ENCODE measurements at regions not wholly inside any gene's neighbourhood (a gene's known extent, or its start where the extent isn't known, plus 50 kb on each side); places are given as distances from the start of the nearest gene placed in this dataset.
A peak's percentile ranks its signal among the peaks of the same experiment; 100 is the strongest.

DNA sequence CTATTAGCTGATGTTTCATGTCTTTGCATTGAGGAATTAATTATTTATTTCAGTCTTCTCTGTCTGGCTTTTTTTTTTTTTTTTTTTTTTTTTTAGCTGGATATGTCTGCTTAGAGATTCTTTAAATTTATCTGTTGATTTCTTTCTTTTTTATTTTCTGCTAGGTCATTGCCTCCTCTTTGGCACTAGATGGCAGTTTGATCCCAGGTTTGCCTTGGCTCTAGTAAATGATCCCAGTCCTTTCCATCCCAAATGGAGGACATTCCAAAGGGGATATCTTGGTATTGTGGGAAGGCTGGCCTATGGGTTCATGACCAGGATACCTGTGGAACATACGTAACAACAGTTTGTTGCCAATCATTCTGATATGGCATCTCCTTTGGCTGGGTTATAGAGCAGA lies 339.5 kb upstream of the GCFC2 start (continued):
- TF ChIP-seq, protein P1, sequence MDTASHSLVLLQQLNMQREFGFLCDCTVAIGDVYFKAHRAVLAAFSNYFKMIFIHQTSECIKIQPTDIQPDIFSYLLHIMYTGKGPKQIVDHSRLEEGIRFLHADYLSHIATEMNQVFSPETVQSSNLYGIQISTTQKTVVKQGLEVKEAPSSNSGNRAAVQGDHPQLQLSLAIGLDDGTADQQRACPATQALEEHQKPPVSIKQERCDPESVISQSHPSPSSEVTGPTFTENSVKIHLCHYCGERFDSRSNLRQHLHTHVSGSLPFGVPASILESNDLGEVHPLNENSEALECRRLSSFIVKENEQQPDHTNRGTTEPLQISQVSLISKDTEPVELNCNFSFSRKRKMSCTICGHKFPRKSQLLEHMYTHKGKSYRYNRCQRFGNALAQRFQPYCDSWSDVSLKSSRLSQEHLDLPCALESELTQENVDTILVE (CRISPR knock-in tag; IDR thresholded peaks at IDR 0.05), result no peak
- TF ChIP-seq ZZZ3 (CRISPR knock-in tag; IDR thresholded peaks at IDR 0.05; ENCODE audit: borderline replicate concordance) (no peak), HNRNPH1 (optimal IDR thresholded peaks at IDR 0.05; ENCODE audit: low read depth, low read length) (no peak), ZNF225 (CRISPR knock-in tag; IDR thresholded peaks at IDR 0.05) (peak; percentile 99; the same call in 1 of the 2 replicates), SETDB1 (CRISPR knock-in tag; IDR thresholded peaks at IDR 0.05; ENCODE audit: borderline replicate concordance) (peak; percentile 50; the same call in 1 of the 2 replicates), GZF1 (CRISPR knock-in tag; IDR thresholded peaks at IDR 0.05) (no peak)
- TF ChIP-seq, protein P2, sequence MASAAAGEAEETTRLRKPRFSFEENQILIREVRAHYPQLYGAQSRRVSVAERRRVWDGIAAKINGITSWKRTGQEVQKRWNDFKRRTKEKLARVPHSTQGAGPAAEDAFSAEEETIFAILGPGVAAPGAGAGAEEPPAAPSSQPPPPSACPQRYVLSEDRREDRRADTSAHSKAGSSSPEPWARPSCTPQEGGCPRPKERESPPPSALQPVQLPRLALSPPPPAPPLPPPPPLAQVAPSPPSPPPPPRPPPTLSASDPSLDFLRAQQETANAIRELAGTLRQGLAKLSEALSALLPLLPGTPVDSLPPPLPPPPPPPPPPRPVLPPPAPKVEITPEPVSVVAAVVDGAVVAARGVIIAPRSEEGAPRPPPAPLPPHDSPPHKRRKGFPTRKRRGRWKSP (CRISPR knock-in tag; IDR thresholded peaks at IDR 0.05), result no peak
- TF ChIP-seq, protein P3, sequence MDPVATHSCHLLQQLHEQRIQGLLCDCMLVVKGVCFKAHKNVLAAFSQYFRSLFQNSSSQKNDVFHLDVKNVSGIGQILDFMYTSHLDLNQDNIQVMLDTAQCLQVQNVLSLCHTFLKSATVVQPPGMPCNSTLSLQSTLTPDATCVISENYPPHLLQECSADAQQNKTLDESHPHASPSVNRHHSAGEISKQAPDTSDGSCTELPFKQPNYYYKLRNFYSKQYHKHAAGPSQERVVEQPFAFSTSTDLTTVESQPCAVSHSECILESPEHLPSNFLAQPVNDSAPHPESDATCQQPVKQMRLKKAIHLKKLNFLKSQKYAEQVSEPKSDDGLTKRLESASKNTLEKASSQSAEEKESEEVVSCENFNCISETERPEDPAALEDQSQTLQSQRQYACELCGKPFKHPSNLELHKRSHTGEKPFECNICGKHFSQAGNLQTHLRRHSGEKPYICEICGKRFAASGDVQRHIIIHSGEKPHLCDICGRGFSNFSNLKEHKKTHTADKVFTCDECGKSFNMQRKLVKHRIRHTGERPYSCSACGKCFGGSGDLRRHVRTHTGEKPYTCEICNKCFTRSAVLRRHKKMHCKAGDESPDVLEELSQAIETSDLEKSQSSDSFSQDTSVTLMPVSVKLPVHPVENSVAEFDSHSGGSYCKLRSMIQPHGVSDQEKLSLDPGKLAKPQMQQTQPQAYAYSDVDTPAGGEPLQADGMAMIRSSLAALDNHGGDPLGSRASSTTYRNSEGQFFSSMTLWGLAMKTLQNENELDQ (CRISPR knock-in tag; IDR thresholded peaks at IDR 0.05; ENCODE audit: borderline replicate concordance), result no peak
- TF ChIP-seq, protein P4, sequence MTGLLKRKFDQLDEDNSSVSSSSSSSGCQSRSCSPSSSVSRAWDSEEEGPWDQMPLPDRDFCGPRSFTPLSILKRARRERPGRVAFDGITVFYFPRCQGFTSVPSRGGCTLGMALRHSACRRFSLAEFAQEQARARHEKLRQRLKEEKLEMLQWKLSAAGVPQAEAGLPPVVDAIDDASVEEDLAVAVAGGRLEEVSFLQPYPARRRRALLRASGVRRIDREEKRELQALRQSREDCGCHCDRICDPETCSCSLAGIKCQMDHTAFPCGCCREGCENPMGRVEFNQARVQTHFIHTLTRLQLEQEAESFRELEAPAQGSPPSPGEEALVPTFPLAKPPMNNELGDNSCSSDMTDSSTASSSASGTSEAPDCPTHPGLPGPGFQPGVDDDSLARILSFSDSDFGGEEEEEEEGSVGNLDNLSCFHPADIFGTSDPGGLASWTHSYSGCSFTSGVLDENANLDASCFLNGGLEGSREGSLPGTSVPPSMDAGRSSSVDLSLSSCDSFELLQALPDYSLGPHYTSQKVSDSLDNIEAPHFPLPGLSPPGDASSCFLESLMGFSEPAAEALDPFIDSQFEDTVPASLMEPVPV (CRISPR knock-in tag; IDR thresholded peaks at IDR 0.05), result no peak
